ENCODE measurements at regions not wholly inside any gene's neighbourhood (a gene's known extent, or its start where the extent isn't known, plus 50 kb on each side); places are given as distances from the start of the nearest gene placed in this dataset.
"Not testable (repeated sequence)": the region's sequence is repeated elsewhere in the genome, so short reads cannot be mapped to it uniquely, and the experiment has no call there.

DNA sequence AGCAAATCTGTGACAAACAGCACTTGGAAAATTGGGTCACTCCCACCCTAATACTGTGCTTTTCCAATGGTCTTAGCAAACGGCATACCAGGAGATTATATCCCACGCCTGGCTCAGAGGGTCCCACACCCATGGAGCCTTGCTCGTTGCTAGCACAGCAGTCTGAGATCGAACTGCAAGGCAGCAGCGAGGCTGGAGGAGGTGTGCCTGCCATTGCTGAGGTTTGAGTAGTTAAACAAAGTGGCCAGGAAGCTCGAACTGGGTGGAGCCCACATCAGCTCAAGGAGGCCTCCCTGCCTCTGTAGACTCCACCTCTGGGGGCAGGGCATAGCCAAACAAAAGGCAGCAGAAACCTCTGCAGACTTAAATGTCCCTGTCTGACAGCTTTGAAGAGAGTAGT lies 440.5 kb upstream of the ACTBL2 start:
- H3K4me1 Mint-ChIP-seq; H3K9me3 Mint-ChIP-seq; intact Hi-C loops (cut with micrococcal nuclease); H3K27me3 Mint-ChIP-seq; H3K36me3 Mint-ChIP-seq (ENCODE audit: low read depth); H3K4me3 Mint-ChIP-seq; H3K27ac Mint-ChIP-seq; DNase-seq: not testable (repeated sequence)

DNA sequence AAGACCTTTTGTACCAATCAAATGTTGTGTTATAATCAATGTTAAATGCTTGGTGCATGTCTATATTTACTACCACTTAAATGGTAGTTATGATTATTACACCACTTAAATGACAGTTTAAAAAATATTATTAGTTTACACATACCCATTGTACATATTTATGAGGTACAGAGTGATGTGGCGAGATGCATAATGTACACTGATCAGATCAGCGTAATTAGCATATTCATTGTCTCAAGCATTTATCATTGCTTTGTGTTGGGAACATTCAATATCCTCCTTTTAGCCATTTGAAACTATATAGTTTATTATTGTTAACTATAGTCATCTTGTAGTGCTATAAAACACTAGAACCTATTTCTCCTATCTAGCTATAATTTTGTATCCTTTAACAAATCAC lies 434.4 kb upstream of the ACTBL2 start:
- no peak overlapping the region for H3K27ac Mint-ChIP-seq
- H3K4me3 Mint-ChIP-seq, result no peak overlapping the region
- no peaks in the 10 kb centered on the region for H3K9me3 Mint-ChIP-seq
- no peaks in the 10 kb centered on the region for H3K4me1 Mint-ChIP-seq
- H3K36me3 Mint-ChIP-seq (ENCODE audit: low read depth), result no peaks in the 10 kb centered on the region
- no peak for DNase-seq
- H3K27me3 Mint-ChIP-seq, result no peaks in the 10 kb centered on the region
- intact Hi-C loops (cut with micrococcal nuclease), result no loop called here

DNA sequence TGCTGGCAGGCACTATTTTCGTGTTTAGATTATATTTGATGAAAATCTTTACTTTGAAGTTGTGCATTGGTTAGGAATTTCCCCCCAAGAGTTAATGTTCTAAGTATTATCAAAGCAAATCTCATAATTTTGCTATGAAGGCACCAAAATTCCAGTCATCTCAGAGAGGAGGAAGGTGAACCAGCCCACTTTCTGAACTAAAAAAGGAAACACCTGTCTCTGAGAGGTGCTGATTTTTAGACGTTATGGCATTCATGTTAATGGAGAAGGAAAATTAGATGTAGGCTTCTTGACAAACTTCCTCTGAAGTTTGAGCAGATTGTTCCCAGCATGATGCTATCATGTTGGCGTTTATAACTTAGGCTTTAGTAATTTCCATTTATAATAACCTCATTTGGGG lies 432.9 kb upstream of the ACTBL2 start:
- Mint-ChIP-seq H3K27ac (no peak overlapping the region), H3K4me1 (no peaks in the 10 kb centered on the region), H3K36me3 (ENCODE audit: low read depth) (no peaks in the 10 kb centered on the region), H3K9me3 (no peaks in the 10 kb centered on the region), H3K4me3 (no peak overlapping the region), H3K27me3 (peaks cover 3% of the 10 kb centered on the region)
- no peak for DNase-seq
- intact Hi-C loops (cut with micrococcal nuclease), result no loop called here

DNA sequence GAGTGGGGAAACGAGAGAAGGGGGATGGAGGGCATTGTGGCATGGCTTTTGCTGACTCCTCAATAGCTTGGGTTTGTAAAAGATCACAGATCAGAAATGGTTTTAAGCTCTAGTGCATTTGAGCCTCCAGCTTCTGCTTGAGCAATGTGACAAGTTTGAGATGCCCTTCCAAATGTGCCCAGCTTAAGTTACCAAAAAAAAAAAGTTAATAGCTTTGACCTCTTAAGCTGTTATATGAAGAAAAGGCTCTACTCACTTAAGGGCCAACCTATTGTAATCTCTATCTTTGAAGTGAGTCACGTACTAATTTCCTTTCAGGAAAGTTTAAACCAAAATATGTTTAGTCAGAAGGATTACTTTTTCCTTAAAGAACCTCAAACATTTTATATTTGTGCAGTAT lies 428.8 kb upstream of the ACTBL2 start:
- H3K36me3 Mint-ChIP-seq (ENCODE audit: low read depth), result no peaks in the 10 kb centered on the region
- no peaks in the 10 kb centered on the region for H3K9me3 Mint-ChIP-seq
- intact Hi-C loops (cut with micrococcal nuclease), result no loop called here
- H3K4me3 Mint-ChIP-seq, result no peak overlapping the region
- H3K27ac Mint-ChIP-seq, result no peak overlapping the region
- H3K4me1 Mint-ChIP-seq, result no peaks in the 10 kb centered on the region
- no peak for DNase-seq
- peaks cover 3% of the 10 kb centered on the region for H3K27me3 Mint-ChIP-seq

DNA sequence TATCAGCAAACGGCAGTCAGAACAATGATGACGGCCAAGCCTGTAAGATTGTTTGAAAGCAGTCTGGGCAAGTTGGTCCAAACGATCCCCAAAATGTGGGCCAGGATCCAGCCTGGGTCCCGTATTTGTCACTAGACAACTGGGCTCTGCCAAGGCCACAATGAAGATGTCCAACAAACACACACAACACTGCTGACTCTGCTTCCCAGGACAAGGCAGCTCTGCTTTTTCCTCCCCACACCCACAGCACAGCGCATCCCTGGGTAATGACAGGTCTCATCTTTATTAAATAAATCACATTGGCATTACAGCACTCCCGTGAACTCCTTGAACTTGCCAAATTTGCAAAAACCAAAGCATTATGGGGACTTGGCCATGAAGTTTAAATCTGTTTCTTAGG lies 424.1 kb upstream of the ACTBL2 start:
- Mint-ChIP-seq H3K36me3 (ENCODE audit: low read depth) (no peaks in the 10 kb centered on the region), H3K4me3 (no peak overlapping the region), H3K9me3 (no peaks in the 10 kb centered on the region), H3K27ac (no peak overlapping the region), H3K4me1 (no peaks in the 10 kb centered on the region), H3K27me3 (peaks cover 5% of the 10 kb centered on the region)
- intact Hi-C loops (cut with micrococcal nuclease), result no loop called here
- DNase-seq, result no peak

DNA sequence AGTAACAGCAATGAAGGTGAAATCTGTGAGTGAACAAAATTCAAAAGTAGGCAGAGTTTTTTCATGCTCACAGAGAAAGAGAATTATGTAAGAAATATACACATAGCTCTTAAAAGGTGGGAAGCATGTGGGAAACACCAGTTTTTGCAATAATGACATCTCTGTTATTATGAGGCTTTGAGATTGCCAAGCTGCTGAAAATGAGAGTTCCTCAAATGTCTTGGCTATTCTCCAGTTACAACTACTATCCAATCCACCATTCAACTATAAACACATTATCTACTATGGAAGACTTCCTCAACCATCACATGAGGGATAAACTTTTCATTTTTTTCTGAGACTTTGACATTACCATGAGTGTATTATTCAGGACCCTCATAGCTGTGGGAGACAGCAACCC lies 420.8 kb upstream of the ACTBL2 start:
- no peak for DNase-seq
- Mint-ChIP-seq H3K27ac (no peak overlapping the region), H3K36me3 (ENCODE audit: low read depth) (no peaks in the 10 kb centered on the region), H3K9me3 (no peaks in the 10 kb centered on the region), H3K27me3 (peaks cover 2% of the 10 kb centered on the region), H3K4me3 (no peak overlapping the region), H3K4me1 (no peaks in the 10 kb centered on the region)
- intact Hi-C loops (cut with micrococcal nuclease), result no loop called here

DNA sequence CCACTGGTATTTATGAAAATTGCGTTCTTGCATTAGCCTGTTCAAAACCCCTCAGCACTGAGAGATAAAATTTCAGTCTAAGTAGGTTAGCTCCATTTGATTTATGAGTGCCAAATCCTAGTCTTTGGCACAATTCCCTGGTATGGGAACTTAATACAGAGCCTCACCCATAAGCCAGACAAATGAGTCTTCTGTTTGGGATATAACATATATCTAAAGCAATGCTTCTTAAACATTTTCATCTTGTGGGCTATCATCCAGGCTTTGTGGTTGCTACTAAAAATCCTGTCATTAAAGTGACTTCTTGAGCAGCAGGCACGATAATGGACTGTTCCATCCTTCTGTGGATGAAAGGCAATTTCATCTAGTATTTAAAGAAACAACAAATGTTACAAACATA lies 419.5 kb upstream of the ACTBL2 start:
- Mint-ChIP-seq H3K27ac (no peak overlapping the region), H3K9me3 (no peaks in the 10 kb centered on the region), H3K27me3 (peaks cover 2% of the 10 kb centered on the region), H3K36me3 (ENCODE audit: low read depth) (no peaks in the 10 kb centered on the region), H3K4me3 (no peak overlapping the region), H3K4me1 (no peaks in the 10 kb centered on the region)
- intact Hi-C loops (cut with micrococcal nuclease), result no loop called here
- DNase-seq, result no peak

DNA sequence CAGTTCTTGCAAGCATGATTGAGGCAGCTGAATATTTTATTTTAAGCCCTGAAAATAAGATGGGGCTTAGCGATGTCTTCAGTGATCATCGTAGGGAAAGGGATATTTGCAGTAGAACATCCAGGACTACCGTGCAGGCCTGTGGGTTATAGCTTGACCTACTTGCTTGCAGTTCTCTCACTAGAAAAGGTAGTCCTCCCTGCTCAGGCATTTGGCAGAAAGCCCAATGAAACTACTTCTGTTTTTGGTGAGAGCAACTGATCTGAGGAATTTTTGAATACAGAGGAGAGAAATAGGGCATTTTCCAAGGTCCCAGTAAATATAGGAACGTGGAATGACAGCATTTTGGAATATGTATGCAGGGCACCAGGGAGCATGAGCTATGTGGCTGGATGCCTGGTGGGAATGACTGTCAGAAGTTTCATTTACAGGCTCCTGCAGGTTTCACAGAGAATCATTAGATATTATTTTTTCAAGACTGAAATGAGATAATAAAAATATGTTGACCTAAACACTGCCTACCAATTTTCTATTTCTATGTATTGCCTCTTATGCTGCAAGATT lies 417.9 kb upstream of the ACTBL2 start:
- Mint-ChIP-seq H3K4me1 (no peaks in the 10 kb centered on the region), H3K27ac (no peak overlapping the region), H3K4me3 (no peak overlapping the region), H3K9me3 (no peaks in the 10 kb centered on the region), H3K36me3 (ENCODE audit: low read depth) (no peaks in the 10 kb centered on the region), H3K27me3 (peaks cover 2% of the 10 kb centered on the region)
- no peak for DNase-seq
- intact Hi-C loops (cut with micrococcal nuclease), result no loop called here

DNA sequence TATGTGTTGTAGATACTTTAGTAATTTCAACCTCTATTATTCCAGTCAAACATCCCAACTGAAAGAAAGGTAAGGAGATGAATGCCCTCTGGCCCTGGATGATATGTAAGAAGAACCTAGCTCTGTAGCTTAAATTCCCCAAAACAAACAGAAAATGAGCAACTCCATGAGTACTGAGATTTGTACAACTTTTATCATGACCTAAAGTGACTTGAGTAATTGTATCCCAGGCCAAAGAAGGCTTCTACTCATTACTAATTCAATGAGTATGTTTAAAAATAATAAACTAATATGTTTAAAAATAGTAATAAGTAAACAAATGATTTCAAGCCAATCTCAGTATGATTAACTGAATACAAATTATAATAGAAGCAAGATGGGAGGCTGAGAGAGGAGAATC lies 414.0 kb upstream of the ACTBL2 start:
- H3K4me1 Mint-ChIP-seq, result no peaks in the 10 kb centered on the region
- H3K27ac Mint-ChIP-seq, result no peak overlapping the region
- no peaks in the 10 kb centered on the region for H3K36me3 Mint-ChIP-seq (ENCODE audit: low read depth)
- intact Hi-C loops (cut with micrococcal nuclease), result no loop called here
- no peak for DNase-seq
- H3K4me3 Mint-ChIP-seq, result no peak overlapping the region
- no peaks in the 10 kb centered on the region for H3K27me3 Mint-ChIP-seq
- no peaks in the 10 kb centered on the region for H3K9me3 Mint-ChIP-seq

DNA sequence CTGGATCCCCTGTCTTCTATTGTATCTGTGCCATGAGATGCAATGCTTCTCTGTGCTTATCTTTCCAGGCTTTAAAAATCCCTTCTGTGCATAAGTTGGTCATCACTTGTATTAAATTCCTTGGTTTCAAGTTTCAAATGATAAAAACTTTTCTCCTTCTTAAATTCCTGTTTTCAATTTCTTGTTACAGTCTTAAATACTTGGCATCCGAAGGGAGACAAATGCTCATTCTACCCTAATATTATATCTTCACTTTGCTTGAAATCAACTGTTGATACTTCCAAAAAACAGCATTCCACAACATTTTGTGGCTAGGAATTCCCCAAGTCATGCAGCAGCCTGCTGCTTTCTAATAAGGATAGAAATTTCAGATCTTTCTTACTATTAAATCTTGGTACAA lies 413.2 kb upstream of the ACTBL2 start:
- H3K27me3 Mint-ChIP-seq, result no peaks in the 10 kb centered on the region

DNA sequence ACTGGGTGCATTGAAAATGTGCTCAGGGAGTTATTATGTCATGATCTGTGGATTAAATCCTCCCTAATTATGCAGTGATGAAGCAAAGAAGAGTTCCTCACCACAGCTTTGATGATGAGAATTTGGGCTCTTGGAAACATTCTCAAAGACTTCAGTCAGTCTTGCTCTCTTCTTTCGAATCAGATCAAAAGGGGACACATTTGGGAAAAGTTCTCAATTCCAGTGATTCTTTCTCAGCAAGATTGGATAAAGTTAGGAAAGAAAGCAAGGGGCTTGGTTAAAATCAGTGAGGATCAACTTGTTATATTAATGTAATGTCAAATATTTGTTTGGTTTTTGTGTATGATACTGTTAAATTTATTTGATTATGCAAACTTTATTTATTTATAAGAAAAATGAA lies 411.3 kb upstream of the ACTBL2 start:
- Mint-ChIP-seq H3K4me3 (no peak overlapping the region), H3K4me1 (no peaks in the 10 kb centered on the region), H3K27me3 (peaks cover 2% of the 10 kb centered on the region), H3K27ac (no peak overlapping the region), H3K9me3 (no peaks in the 10 kb centered on the region), H3K36me3 (ENCODE audit: low read depth) (no peaks in the 10 kb centered on the region)
- DNase-seq, result no peak
- intact Hi-C loops (cut with micrococcal nuclease), result no loop called here

More for the DNA sequence above, 413.2 kb upstream of the ACTBL2 start:
- no peak overlapping the region for H3K4me3 Mint-ChIP-seq
- intact Hi-C loops (cut with micrococcal nuclease), result no loop called here
- no peaks in the 10 kb centered on the region for H3K9me3 Mint-ChIP-seq
- H3K4me1 Mint-ChIP-seq, result no peaks in the 10 kb centered on the region
- no peak for DNase-seq
- no peaks in the 10 kb centered on the region for H3K36me3 Mint-ChIP-seq (ENCODE audit: low read depth)
- H3K27ac Mint-ChIP-seq, result no peak overlapping the region

DNA sequence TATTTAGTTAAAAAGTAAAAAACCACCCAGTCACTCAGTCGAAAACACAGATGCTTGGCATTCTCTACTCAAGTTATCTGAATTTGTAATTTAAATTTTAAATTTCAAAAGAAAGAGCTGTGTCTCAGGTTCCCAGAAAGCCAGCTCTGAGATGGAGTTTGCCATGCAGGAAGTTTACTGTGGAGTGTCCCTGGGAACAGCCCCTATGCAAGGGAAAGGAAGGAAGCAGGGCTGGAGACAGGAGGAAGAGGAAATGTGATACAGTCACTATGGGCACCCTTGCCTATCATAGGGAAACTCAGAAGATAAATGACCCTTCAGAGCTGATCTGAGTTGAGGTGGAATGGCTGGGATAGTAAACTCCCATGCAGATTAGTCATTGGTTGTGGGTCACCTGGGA lies 408.8 kb upstream of the ACTBL2 start:
- H3K27me3 Mint-ChIP-seq, result peaks cover 2% of the 10 kb centered on the region
- no peaks in the 10 kb centered on the region for H3K4me1 Mint-ChIP-seq
- intact Hi-C loops (cut with micrococcal nuclease), result no loop called here

DNA sequence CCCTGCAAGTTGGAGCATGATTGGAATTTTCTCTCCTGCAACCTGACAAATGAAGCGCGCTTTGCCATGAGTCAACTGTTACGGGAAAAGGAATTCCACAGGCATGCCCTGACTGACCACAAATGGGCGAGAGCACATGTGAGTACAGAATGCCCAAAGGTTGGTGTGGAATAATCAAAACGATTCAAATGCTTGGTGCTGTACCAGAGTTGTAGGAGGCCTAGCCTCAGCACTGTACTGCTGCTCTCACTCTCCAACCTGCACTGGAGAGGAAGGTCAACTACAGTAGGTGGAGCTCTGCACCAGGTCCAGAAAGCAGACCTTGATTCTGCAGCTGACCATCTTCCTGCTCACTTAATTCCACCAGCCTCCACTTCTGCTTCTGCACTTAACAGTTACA lies 406.9 kb upstream of the ACTBL2 start:
- no peaks in the 10 kb centered on the region for H3K4me1 Mint-ChIP-seq

More for the DNA sequence above, 408.8 kb upstream of the ACTBL2 start:
- no peaks in the 10 kb centered on the region for H3K9me3 Mint-ChIP-seq
- no peak overlapping the region for H3K27ac Mint-ChIP-seq
- no peak overlapping the region for H3K4me3 Mint-ChIP-seq
- no peak for DNase-seq
- no peaks in the 10 kb centered on the region for H3K36me3 Mint-ChIP-seq (ENCODE audit: low read depth)

DNA sequence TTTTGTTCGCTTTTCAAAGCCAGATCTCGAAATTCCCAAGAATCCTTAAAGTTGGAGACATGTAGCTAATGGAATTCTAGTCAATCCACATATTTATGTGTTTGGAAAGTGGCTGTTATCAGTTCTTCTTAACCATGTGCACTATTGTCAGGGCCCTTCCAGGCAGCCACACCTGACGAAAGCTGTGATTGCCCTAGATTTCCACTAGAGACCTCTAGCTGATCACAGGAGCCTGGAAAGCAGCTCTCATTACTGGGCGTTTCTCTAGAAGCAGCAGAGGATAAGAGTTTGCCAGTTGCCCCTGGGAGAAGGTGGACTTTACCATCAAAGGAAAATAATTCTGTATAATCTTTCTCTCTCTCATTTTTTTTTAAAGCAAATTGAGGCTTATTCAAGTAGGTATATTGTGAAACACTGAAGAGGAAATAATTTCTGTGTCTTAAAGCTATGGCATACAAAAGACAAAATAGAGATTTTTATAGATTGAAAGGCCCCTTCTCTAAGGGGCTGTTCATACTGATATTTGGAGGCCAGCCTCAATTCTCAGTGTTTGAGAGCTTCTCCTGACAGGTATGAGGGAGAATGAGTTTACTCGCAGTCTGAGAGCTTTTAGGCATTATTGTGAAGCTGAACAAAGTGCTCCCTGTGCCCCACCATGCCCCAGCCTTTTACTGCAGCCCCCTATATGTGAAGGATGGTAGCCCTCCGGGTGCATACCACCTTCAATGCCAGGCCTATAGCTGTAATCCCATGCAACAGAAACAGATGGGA lies 405.4 kb upstream of the ACTBL2 start:
- intact Hi-C loops (cut with micrococcal nuclease), result no loop called here

More for the DNA sequence above, 406.9 kb upstream of the ACTBL2 start:
- no peaks in the 10 kb centered on the region for H3K36me3 Mint-ChIP-seq (ENCODE audit: low read depth)
- H3K27ac Mint-ChIP-seq, result no peak overlapping the region
- H3K4me3 Mint-ChIP-seq, result no peak overlapping the region
- intact Hi-C loops (cut with micrococcal nuclease), result no loop called here
- H3K9me3 Mint-ChIP-seq, result no peaks in the 10 kb centered on the region
- H3K27me3 Mint-ChIP-seq, result peaks cover 2% of the 10 kb centered on the region
- no peak for DNase-seq

More for the DNA sequence above, 405.4 kb upstream of the ACTBL2 start:
- H3K36me3 Mint-ChIP-seq (ENCODE audit: low read depth), result no peaks in the 10 kb centered on the region
- DNase-seq, result no peak
- H3K9me3 Mint-ChIP-seq, result no peaks in the 10 kb centered on the region
- H3K27me3 Mint-ChIP-seq, result peaks cover 2% of the 10 kb centered on the region
- no peaks in the 10 kb centered on the region for H3K4me1 Mint-ChIP-seq
- no peak overlapping the region for H3K27ac Mint-ChIP-seq
- no peak overlapping the region for H3K4me3 Mint-ChIP-seq

Measured in activated CD4-positive, alpha-beta T cell treated with anti-CD3 and anti-CD28 coated beads, Interleukin-2, amount 10 ng/mL, durations not matched to agents 24 days and 14 days (primary cell).